ENCODE measurements at regions not wholly inside any gene's neighbourhood (a gene's known extent, or its start where the extent isn't known, plus 50 kb on each side); places are given as distances from the start of the nearest gene placed in this dataset.

DNA sequence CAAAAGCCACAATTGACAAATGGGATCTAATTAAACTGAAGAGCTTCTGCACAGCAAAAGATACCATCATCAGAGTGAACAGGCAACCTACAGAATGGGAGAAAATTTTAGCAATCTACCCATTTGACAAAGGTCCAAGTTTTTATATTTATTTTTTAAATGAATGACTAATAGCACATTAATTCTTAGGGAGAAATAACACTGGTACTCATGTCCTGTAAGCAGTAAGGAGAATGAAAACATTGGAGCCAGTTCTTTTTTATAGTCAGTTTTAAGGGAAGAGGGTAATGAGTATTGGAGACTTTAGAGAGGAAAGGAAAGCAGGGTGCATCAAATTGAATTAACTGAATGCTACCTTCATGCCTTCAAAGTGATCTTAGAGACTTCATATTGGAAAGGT lies 404.7 kb upstream of the TGFBR2 start:
- DNase-seq (ENCODE audit: low read depth in 4 of 4, low spot score in 3 of 4), result no peak

DNA sequence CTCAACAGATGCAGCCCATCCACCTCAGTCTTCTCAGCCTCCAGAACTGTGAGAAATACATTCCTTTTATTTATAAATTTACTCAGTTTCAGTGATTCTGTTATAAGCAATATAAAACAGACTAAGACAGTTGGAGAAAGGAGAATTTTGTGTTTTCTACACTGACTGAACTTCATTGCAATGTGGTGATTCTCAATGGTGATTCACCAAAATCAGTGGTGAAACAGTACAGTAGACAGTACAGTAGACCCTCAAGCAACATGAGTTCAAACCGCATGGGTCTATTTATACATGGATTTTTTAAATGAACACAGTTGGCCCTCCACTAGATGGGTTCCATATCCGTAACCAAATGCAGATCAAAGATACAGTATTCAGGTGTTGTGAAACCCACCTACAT lies 403.1 kb upstream of the TGFBR2 start:
- no peak for DNase-seq (ENCODE audit: low read depth in 4 of 4, low spot score in 3 of 4)

DNA sequence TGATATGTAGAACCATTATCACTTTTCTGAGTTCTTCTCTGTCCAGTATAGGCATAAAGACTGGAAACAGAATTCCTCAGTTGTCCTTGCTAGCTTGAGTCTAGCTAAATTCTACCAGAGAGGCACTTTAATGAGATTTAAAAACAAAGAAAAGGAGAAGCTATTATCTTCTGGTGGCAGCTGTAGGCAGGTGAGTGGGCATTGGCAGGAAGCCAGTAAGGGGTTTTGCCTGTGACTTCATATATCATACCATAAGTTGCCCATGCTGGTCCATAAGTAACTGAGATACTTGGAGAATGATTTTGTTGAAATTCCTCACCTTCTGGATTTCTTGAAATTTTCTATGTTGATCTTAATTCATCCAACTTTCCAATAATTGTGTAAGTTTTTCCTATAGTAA lies 402.3 kb upstream of the TGFBR2 start:
- no peak for DNase-seq (ENCODE audit: low read depth in 4 of 4, low spot score in 3 of 4)

DNA sequence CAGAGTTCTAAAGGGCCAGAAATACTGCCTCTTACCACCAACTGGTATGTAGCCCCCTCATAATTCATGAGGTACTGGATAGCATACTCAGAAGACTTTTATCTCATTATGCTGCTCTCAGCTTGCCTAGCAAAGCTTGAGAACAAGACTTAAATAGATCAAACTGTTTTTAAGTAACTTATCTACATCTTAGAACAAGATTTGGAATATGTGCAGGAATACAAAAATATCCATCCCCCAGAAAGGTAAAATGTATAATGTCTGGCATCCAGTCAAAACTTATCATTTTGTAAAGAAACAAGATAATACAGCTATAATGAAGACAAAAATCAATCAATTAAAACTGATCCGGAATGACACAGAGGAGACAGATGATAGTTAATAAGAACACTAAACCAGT lies 400.4 kb upstream of the TGFBR2 start:
- DNase-seq (ENCODE audit: low read depth in 4 of 4, low spot score in 3 of 4), result no peak

DNA sequence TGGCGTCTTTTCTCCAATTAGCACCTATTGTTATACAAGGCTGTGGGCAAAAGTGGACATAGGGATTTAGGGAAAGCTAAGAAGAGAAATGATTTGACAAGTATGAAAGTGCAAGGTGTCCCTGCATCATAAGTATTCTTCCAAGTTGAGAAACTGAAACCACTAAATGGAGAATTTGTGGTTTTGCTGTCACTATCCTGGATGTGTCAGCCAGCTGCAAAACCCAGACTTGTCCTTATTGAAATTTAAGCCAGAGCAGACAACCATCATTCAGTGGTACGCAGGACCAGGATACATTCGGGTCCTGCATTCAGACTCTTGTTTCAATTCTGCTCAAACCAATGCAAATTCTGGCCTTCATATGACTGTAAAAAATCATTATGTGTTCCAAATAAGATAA lies 384.8 kb upstream of the TGFBR2 start:
- no peak for DNase-seq (ENCODE audit: low read depth in 4 of 4, low spot score in 3 of 4)

DNA sequence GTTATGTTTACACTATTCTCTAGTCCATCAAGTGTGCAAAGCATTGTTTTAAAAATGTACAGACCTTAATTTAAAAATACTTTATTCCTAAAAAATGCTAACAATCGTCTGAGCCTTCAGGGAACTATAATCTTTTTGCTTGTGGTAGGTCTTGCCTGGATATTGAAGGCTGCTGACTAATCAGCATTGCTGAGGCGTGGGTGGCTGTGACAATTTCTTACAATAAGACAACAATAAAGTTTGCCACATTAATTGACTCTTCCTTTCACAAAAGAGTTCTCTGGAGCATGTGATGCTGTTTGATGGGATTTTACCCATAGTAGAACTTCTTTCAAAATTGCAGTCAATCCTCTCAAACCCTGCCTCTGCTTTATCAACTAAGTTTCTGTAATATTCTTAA lies 384.0 kb upstream of the TGFBR2 start:
- DNase-seq (ENCODE audit: low read depth in 4 of 4, low spot score in 3 of 4), result no peak

DNA sequence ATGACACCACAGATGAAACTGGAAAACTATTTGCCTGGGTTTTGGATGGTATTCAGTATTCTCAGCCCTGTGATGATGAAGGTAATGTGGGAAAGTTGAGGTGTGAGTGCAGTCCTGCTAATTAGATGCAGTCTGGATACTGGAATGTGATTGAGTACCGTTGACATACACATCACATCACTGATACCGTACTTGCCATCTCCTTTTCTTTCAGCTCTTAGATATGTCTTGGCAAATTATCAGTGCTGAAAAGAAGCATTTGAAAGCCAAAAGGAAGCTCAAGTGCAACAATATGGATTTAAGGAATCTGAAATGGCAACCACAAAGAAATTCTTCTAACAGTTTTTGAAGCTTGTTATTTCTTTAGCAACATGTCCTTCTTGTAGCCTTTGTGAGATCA lies 381.4 kb upstream of the TGFBR2 start:
- DNase-seq (ENCODE audit: low read depth in 4 of 4, low spot score in 3 of 4), result no peak

DNA sequence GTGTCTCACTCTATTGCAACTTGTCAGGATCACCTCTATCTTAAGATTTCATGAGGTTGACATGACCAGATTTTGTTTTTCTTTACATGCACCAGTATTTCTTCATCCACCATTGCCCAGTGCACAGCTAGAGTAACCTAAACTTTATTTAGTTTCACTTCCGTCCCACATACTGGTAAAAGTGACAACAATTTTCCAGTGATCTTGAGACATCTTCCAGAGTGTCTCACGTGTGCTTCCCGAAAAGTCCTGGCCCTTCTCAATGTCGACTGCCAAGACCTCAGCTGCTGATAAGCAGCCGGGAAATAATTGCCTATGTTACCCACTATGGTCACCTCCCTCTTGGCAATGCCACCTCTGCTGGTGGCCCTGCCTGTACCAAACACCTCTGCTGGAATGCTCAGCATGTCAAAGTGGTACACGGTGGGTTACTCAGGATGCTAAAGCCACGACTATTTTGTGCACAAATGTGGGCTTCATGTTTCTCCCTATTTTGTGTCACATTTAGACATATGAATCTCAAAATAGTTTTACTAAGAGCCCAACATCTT lies 379.7 kb upstream of the TGFBR2 start:
- DNase-seq (ENCODE audit: low read depth in 4 of 4, low spot score in 3 of 4), result no peak

DNA sequence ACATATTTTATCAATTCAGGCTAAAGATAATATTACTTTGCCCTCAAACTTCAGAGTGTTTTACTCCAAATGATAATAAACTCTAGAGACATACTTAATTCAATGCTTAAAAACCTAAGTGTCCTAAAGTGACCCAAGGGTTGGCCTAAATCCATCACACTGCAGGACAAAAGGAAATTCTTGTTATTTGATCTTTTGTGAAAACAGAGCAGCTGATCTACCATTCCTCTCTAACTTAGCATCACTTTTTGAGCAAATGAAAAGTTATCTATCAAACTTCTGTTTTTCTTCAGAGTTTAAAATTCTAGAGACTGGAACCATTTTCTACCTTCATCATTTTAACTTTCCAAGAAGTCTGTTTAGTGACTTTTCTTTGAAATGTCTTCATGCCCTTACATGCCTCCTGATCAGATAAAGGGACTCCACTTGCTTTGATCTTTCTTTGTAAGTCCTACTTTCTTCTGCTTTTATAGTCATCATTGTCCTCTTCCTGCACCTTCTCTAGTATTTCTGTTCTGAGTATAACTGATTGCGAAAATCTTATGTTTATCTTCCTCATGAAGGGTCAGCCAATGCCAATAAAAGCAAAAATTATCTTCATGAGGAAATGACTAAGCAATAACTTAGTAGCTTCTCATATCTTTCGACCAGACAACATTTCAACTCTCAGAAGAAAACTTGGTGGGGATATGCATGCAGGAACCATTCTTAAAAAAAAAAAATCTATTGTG lies 378.7 kb upstream of the TGFBR2 start:
- DNase-seq (ENCODE audit: low read depth in 4 of 4, low spot score in 3 of 4), result no peak

DNA sequence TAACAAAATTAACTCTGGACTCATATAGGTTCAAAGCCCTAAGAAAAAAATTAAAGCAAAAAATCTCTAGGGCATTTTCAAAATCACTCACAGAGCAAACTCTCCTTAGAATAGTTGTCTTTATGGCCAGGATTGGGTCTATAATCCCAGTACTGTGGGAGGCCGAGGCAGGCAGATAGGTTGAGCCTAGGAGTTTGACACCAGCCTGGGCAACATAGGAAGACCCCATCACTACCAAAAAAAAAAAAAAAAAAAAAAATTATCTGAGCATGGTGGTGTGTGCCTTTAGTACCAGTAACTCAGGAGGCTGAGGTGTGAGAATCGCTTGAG lies 378.1 kb upstream of the TGFBR2 start:
- no peak for DNase-seq (ENCODE audit: low read depth in 4 of 4, low spot score in 3 of 4)

DNA sequence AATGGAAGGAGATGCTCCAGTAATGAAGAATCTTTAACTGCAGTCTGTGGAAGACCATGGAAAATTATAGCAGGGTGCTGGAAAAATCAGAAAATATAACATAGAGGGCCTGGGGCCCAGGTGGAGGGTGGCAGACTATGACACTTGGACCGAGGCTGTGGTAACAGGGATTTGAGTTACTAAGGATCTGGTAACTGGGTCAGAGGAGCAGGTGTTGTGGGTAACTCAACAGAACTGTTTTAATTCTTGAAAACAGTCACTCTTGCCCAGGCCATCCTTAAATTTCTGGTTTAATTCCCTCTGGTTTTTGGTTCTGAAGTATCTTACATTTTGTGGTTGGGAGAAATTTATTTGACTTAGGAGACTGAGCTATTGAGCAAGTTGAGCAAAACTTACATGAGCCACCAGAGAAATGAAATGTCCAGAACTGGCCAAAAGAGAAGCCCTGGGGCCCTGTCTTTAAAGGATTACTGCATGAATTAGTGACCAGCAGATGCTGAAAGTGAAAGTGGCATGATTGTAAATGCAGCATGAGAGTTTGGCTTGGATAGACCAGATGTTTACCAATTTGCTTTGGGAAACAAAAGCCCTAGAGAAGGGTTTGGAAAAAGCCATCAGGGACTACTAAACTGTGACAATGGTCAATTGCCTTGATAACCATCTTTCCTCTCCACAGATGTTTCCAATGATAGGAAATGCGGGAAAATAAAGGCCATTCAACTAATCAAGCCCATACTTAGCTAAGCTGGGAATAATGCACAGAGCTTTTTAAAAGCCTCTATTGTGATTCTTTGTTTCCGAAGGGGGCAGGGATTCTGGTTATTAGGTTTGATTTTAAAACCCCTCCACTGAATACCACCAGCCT lies 374.9 kb upstream of the TGFBR2 start:
- DNase-seq (ENCODE audit: low read depth in 4 of 4, low spot score in 3 of 4), result no peak

DNA sequence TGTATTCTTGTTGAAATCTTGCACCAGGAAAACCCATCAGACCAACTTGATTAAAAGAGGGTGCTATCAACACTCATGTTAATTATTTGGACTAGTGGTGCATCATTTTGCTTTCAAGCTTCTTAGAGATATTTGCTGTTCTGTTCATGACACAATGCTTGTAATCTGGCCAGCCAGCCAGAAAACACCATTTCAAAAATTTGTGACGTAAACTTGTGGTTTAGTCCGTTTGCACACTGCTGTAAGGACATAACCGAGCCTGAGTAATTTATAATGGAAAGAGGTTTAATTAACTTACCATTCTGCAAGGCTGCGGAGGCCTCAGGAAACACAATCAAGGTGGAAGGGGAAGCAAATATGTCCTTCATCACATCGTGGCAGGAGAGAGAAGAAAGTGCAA lies 374.3 kb upstream of the TGFBR2 start:
- no peak for DNase-seq (ENCODE audit: low read depth in 4 of 4, low spot score in 3 of 4)

DNA sequence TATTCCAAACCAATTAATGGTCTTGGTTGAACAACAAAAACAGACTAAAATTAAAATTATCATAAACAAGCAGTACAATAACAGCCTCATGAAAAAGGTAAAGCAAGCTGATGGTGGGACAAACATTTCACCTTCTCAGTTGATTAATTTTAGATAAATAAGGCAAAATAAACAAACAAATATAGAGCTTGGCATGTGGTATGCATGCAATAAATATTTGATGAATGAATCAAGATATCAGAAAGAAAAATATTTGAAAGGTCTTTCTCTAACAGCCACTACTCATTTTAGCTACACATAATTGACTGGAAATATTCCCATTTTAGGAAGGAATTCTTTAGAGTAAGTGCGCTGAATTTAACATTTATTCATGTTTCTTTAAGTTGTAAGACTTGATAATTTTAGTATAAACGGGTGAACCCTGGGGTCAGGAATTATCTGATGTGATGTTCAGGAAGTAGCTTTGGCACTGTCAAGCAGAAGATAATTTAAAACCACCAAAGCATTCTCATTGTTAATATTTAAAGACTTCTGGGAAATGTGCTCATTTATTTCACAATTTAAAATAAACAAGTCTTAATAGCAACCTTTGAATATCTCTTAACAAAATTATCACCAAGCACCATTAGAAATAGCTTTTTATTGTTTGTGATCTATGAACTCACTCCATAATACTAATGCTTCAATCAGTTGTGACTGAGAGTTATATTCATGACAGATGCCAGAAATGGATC lies 372.3 kb upstream of the TGFBR2 start:
- DNase-seq (ENCODE audit: low read depth in 4 of 4, low spot score in 3 of 4), result no peak

DNA sequence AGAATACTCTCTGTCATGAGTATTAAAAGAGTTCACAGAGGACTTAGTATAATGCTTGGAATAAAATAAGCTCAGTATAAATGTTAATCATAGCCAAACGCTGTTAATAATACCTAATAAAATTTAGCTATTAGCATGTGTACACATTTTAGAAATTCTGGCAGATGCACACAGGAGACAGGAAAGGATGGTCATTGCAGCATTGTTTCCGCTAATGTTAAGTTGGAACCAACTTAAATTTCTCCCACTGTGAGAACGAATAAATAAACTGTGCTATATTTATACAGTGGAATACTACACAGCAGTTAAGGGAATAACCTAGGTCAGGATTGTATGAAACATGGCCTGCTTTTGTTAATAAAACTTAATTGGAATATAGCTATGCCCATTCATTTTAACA lies 370.4 kb upstream of the TGFBR2 start:
- DNase-seq (ENCODE audit: low read depth in 4 of 4, low spot score in 3 of 4), result no peak

DNA sequence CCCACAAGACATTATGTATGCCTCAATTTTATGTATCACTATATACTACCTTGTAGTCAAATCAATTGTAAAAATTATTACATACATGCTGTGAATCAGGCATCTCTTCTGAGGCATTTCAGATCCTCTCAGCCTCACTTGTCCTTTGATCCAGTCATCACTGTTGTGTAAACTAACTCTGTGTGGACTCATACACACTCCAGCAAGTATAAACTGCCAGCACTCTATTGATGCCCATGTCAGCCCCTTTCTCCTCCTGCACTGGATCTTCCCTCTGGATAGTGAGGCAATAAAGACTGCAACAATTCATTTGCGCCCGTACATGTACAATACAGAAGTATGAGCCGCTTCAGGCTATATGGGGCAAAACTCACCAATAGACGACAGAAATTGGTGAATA lies 364.7 kb upstream of the TGFBR2 start:
- DNase-seq (ENCODE audit: low read depth in 4 of 4, low spot score in 3 of 4), result no peak

DNA sequence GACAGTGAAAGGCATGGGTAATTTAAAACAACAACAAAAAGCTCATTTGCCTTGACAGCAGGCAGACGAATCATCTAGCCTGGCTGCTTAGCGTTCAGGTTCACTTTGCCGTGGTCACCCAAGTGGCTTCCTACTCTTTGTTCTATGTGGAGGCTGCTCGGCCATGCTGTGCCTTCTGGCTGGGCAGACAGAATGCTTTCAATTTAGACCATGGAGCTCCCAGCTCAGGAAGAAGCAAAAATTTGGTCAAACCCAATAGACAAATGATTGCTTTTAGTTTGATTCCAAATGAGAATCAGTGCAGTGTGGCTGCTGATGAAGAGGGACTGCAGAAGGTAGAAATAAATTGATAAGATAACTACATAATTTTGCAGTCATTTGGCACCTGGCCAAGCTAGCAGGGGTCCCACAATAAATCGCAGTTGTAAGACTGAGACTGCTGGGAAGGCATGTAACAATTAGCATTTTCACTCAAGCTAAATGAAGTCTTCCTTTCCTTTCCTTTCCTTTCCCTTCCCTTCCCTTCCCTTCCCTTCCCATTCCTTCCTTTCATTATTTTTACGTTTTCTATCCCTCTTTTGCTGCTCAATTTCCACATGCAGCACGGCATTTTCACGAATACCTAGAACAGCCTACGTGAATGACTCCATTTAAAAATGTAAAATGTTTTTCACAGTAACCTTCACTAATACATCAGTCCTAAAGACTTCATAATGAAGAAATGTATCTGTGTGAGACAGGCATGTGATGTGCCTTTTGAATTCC lies 360.4 kb upstream of the TGFBR2 start:
- DNase-seq (ENCODE audit: low read depth in 4 of 4, low spot score in 3 of 4), result peak in 1 of 4 donors; percentile 22

DNA sequence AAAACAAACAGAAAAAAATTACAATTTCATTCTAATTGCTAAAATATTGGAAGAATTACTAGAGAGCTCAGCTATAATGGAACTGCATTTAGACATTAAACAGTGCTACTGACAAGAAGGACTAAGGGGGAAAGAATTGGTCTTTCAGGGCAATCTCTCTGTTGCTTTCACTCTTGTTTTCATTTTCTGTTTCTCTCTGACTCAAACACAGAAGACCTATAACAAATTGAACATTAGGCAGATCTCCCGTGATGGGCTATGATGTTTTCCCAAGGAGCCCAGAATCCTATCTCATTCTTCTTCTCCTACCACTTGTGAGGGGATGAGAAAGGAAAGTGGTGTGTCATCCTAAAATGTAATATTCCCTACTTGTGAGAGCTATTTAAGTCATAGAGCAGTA lies 358.0 kb upstream of the TGFBR2 start:
- DNase-seq (ENCODE audit: low read depth in 4 of 4, low spot score in 3 of 4), result no peak

DNA sequence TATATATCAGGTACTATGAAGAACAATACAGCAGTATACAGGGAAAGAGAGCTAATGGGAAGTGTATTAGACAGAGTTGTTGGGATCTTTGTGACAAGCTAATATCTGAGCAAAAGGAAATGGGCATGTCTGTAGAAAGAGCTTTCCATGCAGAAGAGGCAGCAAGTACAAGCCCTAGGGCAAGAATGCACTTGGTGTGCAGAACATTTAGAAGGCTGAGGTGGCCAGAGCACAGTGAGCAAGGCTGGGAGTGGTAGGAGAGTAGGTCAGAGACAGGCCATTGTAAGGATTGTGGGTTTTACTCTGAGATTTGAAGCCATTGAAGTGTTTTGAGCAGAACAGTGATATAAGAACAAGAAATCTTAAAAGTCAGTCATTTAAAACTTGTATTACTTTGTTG lies 353.9 kb upstream of the TGFBR2 start:
- DNase-seq (ENCODE audit: low read depth in 4 of 4, low spot score in 3 of 4), result no peak

DNA sequence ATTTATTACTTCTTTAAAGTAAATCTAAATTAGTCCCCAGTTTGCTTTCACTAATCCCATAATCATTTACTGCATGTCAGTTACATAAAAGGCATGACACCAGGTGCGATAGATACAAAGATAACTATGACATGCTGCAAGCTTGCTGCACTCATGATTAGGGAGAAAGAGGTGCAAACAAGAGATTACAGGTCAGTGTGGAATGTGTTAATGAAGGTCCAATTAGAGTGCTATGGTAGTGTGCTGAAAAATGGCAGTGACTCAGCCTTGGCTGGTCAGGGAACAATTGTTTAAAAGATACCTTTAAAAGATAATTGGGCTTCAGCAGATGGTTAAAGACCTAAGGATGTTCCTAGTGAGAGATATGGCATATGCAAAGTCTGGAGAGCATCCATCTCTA lies 352.6 kb upstream of the TGFBR2 start:
- no peak for DNase-seq (ENCODE audit: low read depth in 4 of 4, low spot score in 3 of 4)

DNA sequence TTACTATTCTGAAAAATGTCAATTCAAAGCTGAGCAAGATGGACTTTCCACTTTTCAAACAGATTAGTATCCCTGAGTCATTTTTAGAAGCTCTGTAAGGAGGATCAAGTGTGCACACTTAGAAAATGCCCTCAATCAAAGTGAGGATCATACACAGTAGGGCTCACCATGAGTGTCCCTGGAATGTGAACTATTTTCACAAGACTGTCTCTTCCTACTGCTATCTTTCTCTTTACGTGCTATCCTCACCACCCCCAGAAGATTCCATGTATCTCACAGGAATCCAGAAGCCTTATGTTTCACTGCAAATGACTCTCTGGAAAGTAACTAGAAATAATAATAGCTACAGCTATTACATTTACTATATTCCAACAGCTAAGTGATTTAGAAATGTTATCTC lies 349.9 kb upstream of the TGFBR2 start:
- no peak for DNase-seq (ENCODE audit: low read depth in 4 of 4, low spot score in 3 of 4)
